Stomach (tissue), 4 donors: ENCODE measurements at regions not wholly inside any gene's neighbourhood (a gene's known extent, or its start where the extent isn't known, plus 50 kb on each side); places are given as distances from the start of the nearest gene placed in this dataset.

Source experiments
- CTCF ChIP-seq, 7 experiments: fragments of 450-650 bp in 4 of 7; fragments of 200-600 bp in 3 of 7; sonication (generic) in 3 of 7; IDR thresholded peaks; one replicate each; pipeline ENCODE4 v1.5.1; 2016 to 2019; ENCODE audit warnings: antibody characterized with exemption in 7 of 7, control low read depth in 2 of 7, mild to moderate bottlenecking in 1 of 7
- POLR2A ChIP-seq, 4 donors: fragments of 450-650 bp; IDR thresholded peaks; one replicate each; pipeline ENCODE4 v1.6.1; 2016; ENCODE audit warnings: antibody characterized with exemption in 4 of 4, control low read depth in 2 of 4, mild to moderate bottlenecking in 1 of 4, moderate library complexity in 1 of 4
- POLR2AphosphoS5 ChIP-seq, 3 donors: sonication (generic); formaldehyde crosslinking; IDR thresholded peaks; one replicate each; pipeline ENCODE4 v1.6.1; 2016; ENCODE audit warnings: antibody characterized with exemption in 3 of 3

- TF ChIP-seq POLR2A (IDR thresholded peaks at IDR 0.05) (no peak), CTCF (IDR thresholded peaks at IDR 0.05) (no peak), POLR2AphosphoS5 (IDR thresholded peaks at IDR 0.05) (no peak)
These were observed 539.7 kb upstream of the IL12A start for GRCh38 chr3:159448902-159449301.
